ENCODE measurements at regions not wholly inside any gene's neighbourhood (a gene's known extent, or its start where the extent isn't known, plus 50 kb on each side); places are given as distances from the start of the nearest gene placed in this dataset.
"Not testable (repeated sequence)": the region's sequence is repeated elsewhere in the genome, so short reads cannot be mapped to it uniquely, and the experiment has no call there.

DNA sequence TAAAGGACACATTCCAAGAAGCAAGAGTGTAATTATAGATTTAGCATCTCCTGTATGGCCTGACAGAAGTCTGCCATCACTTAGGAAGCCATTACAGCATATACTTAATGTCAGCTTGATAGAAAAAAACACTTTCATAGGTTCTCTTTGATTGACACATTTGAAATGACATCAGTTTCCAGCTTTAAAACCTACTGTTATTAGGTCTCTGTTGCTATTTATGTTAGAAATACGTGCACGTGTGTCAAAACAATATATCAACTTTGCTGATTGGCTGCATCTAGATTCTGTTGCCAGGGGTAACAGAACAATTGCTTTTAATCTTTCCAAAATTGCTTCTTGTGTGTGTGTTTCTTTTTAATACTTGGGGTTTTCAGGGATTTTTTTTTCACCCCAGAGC lies 389.3 kb upstream of the ATP11B start:
- no peak for DNase-seq (ENCODE audit: low spot score)

DNA sequence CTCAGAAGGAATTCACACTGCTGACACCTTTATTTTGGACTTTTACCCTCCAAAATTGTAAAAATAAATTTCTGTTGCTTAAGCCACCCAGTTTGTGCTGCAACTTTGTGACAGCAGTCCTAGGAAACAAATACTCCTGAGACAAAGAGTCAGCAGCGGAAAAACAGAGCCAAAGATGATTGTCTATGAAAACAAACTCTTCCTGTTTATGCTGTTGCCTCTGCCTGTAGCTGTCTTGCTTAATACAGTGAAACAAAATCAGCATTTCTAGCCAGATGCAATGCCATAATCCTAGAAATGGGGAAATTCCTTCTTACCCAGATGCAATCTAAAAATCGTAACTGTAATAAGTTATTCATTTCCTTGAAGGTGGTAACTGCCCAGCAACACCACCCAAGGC lies 387.5 kb upstream of the ATP11B start:
- DNase-seq (ENCODE audit: low spot score): no peak

- no peak for DNase-seq (ENCODE audit: low spot score)
Measured at GRCh38 chr3:182406786-182407185, 386.5 kb upstream of the ATP11B start.

DNA sequence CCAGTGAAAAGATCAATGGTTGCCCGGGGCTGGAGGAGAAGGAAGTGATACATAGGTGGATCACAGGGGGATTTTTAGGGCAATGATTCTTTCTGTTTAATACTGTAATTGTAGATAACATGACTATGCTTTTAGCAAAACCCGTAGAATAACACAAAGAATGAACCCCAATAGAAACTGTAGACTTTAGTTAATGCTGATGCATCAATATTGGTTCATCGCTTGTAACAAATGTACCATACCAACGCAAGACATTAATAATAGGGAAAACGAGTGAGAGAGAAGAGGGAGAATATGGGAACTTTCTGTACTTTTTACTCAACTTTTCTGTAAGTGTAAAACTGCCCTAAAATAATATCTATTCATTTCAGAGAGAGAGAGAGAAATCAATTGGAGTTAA lies 383.3 kb upstream of the ATP11B start:
- no peak for DNase-seq (ENCODE audit: low spot score)

GRCh38 chr3:182412066-182412465 lies 381.2 kb upstream of the ATP11B start:
- no peak for DNase-seq (ENCODE audit: low spot score)

GRCh38 chr3:182413061-182413460 lies 380.2 kb upstream of the ATP11B start:
- no peak for DNase-seq (ENCODE audit: low spot score)

DNA sequence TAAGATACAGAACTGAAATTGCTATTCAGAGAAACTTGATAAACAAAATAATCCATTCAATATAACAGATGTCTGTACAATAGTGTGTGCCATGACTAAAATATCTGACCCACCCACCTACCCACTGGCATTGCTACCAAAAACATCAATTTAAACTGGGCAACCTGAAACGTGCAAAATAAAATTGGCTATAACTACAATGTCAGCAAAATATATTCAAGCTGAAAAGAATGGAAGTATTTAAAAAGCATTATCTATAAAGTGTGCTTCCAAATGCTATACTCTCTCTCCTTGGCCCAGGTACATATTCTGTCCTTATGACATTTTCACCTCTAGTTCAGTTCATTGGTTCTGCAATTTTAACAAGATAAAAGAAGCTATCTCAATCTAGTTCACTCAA lies 379.6 kb upstream of the ATP11B start:
- no peak for DNase-seq (ENCODE audit: low spot score)

DNA sequence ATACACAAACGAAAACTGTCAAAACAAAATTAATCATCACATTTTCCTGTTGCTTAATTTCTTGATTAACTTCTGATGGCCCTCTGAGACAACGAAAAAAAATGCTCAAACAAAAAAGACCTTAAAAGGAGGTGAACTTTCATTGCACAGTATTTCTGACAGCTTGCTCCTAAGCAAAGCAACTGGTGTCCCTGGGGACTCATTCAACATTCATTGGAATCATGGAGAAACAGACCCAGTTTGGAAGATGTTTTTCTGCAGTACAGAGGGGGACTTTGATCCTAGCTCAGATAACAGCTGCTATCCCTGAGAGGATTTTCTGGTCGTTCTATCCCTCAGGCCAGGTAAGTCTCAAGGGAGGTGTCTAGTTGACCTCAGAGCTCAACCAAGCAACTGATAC lies 378.7 kb upstream of the ATP11B start:
- DNase-seq (ENCODE audit: low spot score): no peak

DNA sequence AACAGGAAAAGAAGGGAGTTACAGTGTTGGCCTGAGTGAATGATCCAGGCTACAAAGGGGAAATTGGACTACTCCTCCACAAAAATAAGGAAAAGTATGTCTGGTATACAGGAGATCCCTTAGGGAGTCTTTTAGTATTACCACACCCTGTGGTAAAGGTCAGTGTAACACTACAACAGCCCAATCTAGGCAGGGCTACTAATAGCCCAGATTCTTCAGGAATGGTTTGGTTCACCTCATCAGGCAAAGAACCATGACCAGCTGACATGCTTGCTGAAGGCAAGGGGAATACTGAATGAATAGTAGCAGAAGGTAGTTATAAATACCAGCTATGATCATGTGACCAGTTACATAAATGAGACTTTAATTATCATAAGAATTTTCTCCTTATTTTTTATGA lies 372.6 kb upstream of the ATP11B start:
- DNase-seq (ENCODE audit: low spot score): no peak

DNA sequence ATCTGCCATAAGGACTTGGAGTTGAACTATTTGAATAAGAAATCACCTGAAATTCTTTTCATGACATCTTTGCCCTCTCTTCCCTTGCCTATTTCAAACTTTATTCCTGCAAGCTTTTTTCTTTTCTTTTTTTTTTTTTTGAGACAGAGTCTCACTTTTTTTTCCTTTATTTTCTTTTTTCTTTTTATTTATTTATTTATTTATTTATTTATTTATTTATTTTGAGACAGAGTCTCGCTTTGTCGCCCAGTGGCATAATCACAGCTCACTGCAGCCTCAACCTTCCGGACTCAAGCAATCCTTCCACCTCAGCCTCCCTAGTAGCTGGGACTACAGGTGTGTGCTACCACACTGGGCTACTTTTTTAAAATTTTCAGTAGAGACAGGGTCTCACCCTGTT lies 369.3 kb upstream of the ATP11B start:
- no peak for DNase-seq (ENCODE audit: low spot score)

- DNase-seq (ENCODE audit: low spot score): not testable (repeated sequence)
Measured at GRCh38 chr3:182425926-182426718, 367.2 kb upstream of the ATP11B start.

GRCh38 chr3:182431972-182432371 lies 361.3 kb upstream of the ATP11B start:
- not testable (repeated sequence) for DNase-seq (ENCODE audit: low spot score)

- DNase-seq (ENCODE audit: low spot score): no peak
Measured at GRCh38 chr3:182435860-182436259, 357.4 kb upstream of the ATP11B start.

DNA sequence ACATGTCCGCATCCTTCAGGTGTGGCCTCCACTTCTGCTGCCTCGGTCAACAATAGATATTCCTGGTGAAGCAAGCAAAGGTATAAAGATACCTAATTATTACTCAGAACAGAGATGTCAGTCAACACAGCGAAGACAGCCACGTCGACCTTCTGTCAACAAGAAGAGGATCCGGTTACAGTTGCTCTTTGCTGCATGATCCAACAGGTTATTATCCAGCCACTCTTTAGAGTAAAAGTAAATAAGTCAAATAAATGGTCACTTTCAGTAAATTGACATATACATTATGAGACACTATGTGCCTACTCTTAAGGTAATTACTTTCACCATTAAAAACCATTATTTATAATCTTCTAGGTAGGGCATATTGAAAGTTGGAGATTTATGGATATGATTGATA lies 356.8 kb upstream of the ATP11B start:
- DNase-seq (ENCODE audit: low spot score): no peak

GRCh38 chr3:182438398-182438797 lies 354.9 kb upstream of the ATP11B start:
- no peak for DNase-seq (ENCODE audit: low spot score)

DNA sequence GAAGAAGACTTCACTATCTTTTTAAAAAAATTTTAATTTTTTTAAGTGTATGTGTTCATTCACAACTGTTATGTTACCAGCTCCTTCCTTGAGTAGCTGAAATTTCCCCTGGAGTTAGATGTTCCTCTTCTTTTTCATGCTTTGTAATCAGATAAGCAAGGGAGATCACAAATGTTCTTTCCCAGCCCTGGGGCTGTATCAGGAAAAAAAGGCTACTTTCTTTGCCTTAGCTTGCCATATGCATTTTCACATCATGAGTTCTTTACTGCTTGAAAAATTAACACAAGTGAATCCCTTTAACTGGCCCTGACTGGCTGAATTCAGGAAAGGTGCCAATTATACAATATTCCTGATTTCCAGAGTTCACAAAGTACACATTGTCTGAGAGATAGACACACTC lies 353.2 kb upstream of the ATP11B start:
- DNase-seq (ENCODE audit: low spot score): no peak

GRCh38 chr3:182445576-182445975 lies 347.7 kb upstream of the ATP11B start:
- no peak for DNase-seq (ENCODE audit: low spot score)

DNA sequence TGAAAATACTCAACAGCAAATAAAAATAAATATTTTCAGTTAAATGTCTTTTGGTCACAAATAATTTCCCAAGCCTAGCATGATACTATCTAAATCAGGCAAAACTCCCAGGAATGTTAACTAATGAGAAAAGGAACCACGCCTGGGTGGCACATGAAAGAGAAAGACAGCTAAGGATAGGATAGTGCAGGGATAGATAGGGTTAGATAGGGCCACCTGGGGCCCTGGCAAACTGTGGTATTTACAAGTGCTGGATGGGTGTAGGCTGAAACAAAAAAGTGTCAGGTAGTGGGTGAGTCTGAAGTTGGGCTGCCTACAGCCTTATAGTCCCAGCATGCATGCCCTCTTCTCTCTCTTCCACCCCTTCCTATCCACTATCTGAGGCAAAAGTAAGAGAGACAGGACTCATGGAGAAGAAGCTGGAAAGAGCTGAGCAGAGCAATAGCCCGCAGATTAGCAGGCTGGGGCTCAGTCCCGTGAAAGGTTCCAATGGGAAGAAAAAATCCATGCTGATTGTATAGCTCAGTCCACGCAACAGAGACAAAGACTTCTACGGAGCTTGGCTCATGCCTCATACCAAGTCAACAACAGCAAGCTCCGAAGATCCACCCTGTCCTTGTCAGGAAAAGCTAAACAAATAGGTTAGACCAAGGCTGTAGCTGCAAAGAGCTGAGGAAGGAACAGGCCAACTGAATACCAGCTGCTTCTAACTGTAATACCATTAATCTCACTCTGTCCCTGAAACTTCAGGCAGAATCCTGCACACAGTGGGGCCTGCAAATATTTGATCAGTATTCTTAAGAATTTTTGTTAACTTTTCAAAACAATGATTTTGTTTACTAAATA lies 342.1 kb upstream of the ATP11B start:
- DNase-seq (ENCODE audit: low spot score): no peak

DNA sequence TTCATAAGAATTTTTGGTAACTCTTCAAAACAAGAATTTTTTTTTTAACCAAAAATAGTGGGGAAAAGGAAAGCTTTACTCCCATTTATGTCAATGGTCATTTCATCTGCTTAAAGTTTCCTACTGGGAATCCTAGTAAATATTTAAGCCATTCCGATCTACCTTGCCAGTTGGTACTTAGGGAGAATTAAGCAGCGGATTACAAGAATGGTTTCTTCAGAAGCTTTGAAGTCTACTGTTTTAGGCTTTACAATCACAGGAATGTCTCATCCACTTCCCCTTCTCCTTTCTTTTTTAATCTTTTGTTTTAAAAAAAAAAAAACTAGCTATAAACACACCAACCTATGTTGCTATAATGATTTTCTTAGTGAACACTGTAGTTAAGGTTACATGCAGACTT lies 341.4 kb upstream of the ATP11B start:
- no peak for DNase-seq (ENCODE audit: low spot score)

GRCh38 chr3:182455011-182455410 lies 338.3 kb upstream of the ATP11B start:
- no peak for DNase-seq (ENCODE audit: low spot score)

DNA sequence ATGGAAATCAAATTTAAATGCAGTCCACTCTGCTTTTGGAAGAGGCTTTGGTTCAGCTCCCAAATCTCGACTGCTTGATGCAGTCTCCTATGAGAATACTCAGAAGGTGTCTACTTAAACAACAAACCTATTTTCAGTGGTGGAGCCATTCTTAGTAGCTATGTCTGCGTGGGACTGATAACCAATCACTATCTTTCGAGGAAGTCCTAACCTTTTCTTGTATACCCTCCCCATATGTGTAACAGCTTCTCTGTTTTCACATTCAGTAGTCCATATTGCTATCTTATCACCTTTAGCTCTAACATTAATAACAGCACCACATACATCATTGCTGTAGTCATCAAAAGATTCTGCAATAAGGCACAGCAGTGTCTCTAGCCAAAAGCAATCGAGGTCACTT lies 333.0 kb upstream of the ATP11B start:
- DNase-seq (ENCODE audit: low spot score): no peak

- DNase-seq (ENCODE audit: low spot score): no peak
Measured at GRCh38 chr3:182462152-182462551, 331.2 kb upstream of the ATP11B start.

- DNase-seq (ENCODE audit: low spot score): no peak
Measured at GRCh38 chr3:182464513-182465145, 328.7 kb upstream of the ATP11B start.

Data from left forelimb (tissue), 1 donor.